ENCODE measurements at regions not wholly inside any gene's neighbourhood (a gene's known extent, or its start where the extent isn't known, plus 50 kb on each side); places are given as distances from the start of the nearest gene placed in this dataset.

DNA sequence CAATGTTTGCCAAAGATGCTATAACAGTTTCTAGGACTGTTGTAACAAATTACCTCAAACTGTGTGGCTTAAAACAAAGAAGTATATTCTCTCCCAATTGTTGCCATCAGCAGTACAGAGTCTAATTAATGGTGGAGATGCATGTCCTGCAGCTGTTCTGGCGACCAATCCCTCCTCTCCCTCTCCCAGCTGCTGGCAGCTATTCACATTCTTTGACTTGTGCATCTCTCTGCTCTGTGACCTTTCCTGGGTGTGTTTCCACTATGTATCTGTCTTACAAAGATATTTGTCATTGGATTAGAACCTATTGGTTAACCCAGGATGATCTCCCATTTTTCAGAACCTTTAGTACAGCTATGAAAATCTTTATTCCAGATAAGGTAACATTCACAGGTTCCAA lies 561.7 kb upstream of the POM121L12 start:
- TF ChIP-seq POLR2A (IDR thresholded peaks at IDR 0.05; ENCODE audit: low read depth, low read length) (no peak), RAD21 (IDR thresholded peaks at IDR 0.05; ENCODE audit: low read length) (no peak)
- TF ChIP-seq, protein P1, sequence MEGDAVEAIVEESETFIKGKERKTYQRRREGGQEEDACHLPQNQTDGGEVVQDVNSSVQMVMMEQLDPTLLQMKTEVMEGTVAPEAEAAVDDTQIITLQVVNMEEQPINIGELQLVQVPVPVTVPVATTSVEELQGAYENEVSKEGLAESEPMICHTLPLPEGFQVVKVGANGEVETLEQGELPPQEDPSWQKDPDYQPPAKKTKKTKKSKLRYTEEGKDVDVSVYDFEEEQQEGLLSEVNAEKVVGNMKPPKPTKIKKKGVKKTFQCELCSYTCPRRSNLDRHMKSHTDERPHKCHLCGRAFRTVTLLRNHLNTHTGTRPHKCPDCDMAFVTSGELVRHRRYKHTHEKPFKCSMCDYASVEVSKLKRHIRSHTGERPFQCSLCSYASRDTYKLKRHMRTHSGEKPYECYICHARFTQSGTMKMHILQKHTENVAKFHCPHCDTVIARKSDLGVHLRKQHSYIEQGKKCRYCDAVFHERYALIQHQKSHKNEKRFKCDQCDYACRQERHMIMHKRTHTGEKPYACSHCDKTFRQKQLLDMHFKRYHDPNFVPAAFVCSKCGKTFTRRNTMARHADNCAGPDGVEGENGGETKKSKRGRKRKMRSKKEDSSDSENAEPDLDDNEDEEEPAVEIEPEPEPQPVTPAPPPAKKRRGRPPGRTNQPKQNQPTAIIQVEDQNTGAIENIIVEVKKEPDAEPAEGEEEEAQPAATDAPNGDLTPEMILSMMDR (conservative IDR thresholded peaks at IDR 0.05; ENCODE audit: low read depth, low read length), result no peak
